ENCODE measurements at regions not wholly inside any gene's neighbourhood (a gene's known extent, or its start where the extent isn't known, plus 50 kb on each side); places are given as distances from the start of the nearest gene placed in this dataset.
A peak's percentile ranks its signal among the peaks of the same experiment; 100 is the strongest.

DNA sequence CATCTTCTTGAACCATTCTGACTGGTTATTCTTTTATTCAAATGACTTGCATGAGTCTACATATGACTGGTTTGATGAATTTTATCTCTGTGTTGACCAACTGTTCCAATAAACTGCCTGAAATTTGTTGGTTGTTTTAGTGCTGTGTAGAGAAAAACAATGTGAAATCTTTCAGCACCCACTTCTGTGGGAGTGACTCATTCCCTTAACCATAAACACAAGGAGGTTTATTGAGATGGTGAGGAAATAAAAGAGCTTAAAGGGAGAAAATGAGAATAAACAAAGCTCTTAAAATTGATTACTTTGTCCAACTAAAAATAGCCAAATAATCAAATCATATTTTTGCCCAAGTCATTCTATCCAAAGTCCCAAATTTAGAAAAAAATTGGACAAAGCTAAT lies 341.1 kb downstream of the TGFB2 start:
- DNase-seq: no peak

DNA sequence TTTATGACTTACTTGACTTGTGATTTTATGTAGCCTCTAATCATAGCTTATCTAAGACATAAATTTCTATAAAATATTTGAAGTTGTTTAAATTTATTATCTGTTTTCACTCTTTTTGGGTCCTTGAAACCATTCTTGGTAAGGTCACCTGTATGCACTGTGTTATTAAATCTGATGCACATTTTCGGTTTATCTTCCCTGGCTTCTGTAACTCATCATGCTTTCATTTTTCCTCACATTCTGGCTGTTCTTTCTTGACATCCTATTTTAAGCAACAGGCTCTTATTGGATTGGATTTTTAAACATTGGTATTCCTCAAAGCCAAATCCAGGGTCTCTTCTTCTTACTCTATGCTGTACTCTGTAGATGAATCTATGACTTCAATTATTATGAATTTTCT lies 341.6 kb downstream of the TGFB2 start:
- no peak for DNase-seq

DNA sequence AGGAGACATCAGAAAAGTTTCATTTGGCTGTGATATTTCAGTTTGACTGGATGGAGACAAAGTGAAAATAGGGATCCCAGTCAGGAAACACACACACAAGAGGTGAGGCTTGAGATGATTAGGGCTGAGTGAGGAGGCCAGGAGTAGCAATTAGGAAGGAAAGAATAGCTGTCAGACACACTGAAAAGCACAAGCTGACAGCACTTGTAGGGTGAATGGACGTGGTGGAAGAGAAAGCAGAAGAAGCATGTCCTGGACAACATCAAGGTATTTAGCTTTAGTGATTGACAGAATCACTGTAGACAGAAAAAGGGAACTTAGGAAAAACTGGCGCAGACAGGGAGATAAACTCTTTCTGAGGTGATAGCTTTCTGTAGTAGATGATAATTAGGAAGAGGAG lies 347.7 kb downstream of the TGFB2 start:
- peak; percentile 10 for DNase-seq

DNA sequence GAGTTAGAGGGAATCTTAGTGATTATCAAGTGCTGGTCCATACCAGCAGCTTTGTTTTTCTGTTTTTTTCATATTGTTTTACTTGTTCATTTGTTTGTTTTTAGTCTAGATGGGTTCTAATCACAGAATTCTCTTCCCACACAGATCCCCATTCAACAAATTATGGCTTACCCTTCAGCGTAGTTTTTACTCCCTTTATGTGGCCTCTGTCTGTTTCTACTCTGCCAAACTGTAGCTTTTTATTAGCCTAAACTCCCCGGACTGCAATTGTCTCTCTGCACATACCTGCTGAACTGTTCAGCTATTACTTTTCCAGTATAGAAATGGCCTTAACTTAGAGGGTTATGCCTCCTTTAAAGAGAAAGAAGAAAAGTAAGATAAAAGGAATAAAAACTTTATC lies 348.5 kb downstream of the TGFB2 start:
- no peak for DNase-seq

DNA sequence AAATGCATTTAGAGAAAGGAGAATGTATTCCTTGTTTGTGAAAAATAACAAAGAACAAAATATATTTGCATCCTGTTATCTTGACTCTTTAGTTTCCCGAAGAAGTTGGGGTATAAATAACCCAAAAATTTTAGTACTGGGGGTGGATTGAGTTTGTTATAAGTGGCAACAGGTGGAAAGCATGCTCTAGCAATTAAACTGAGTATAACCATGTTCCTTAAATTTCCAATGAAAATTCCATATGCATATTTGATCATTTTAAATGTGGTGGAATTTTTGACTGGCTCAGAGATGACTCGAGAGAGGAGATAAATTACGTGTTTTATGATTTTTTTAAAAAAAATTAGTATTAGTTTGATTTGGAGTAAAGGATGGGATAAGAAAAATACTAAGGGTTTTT lies 348.9 kb downstream of the TGFB2 start:
- DNase-seq: no peak

DNA sequence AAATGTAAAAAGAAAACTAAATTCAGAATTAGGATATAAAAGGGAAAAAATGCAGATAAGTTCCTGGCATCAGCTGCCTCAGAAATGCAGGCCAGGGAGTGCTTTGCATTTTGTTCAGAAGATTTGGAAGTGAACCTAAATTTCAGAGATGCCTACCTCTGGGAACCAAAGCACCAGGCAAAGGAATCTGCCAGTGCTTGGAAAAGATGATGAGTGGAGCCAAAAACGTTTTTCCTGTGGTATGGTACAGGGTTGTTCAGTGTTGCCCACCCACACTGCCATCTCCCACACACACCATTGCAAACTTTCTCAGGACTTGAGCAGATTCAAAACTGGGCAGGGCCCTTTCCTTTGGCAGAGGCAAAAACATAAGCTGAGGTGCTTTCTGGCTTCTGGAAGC lies 349.5 kb downstream of the TGFB2 start:
- no peak for DNase-seq

DNA sequence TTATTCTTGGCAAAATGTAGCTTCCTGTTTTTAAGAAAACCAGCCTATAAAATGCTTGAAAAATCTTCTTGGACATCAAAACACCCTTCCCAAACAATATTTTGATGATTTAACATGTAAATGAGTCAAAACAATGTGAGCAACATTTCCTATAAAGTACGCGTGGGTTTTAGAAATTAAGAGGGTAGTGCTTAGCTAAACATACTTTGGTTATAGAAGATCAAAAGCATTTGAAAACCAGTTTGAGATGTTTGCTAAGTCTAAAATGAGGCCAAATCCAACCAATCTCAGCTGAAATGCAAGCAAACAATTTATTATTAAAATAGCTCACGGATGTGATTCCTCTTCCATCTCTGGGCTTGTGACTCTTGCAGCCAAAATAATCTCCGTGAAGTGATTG lies 350.4 kb downstream of the TGFB2 start:
- DNase-seq: no peak

DNA sequence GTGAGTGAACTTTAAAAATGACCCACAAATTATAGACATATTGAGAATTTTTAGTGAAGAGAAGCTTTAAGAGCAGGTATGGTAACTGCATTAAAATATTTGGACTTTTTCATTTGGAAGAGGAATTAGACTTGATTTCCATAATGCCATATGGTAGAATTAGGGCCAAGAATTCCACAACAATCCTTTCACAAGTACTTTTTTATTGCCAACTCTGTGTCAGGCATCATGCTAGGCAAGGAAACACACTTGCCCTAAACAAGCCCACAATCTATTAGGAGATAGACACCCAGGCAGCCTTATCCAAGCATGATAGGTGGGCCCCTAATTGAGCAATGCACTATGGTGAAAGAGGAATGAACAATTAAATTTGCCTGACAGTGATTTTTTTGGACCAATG lies 353.0 kb downstream of the TGFB2 start:
- DNase-seq: no peak

DNA sequence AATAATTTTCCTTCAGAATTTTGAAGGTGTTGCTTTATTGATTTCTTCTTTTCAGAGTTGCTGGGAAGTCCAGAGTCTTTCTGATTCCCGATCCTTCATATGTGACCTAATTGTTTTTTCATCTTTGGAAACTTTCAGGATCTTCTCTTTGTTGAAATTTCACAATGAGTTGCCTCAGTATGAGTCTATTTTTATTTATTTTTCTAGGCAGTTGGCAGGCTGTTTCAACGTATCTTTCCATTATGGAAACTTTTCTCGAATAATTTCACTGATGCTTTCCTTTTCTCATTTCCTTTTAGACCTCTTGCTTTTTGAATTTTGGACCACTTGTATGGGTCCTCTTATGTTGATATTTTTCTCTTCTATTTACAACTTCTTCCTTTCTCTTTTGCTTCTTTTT lies 354.3 kb downstream of the TGFB2 start:
- DNase-seq: no peak

DNA sequence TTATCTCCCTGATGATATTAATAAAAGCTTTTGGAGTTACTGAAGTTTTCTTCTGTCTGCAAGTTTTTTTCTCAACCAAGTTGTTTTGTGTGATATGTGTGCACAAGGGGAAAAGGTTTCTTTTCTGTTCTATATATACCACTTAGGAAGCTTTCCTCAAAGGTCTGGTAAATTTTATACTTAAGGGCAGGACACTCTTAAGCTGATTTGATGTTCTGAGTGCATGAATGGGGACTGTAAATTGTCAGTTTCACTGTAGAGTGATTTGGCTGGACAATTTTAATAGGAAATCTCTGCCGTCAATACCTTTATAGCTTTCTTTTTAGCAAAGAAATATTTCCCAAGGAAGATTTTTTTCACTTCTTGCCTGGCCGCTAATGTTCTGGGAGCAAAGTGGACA lies 354.7 kb downstream of the TGFB2 start:
- DNase-seq: no peak

DNA sequence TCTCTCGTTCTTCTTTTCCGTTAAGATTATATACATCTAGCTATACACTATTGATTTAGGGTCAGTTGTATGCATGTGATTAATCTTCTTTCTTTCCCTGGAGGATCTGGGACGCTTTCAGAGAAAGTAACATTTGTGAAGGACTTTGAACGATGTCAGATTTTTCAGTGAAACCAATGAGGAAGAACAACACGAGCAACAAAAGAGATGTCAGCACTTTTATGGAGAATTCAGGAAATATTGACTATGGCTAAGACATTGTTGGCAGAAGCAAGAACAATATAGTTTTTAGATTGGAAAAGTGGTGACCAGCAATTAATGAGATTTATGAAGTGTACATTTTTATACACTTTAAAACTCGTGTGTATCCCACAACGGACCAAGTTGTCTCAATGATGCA lies 355.5 kb downstream of the TGFB2 start:
- DNase-seq: no peak

DNA sequence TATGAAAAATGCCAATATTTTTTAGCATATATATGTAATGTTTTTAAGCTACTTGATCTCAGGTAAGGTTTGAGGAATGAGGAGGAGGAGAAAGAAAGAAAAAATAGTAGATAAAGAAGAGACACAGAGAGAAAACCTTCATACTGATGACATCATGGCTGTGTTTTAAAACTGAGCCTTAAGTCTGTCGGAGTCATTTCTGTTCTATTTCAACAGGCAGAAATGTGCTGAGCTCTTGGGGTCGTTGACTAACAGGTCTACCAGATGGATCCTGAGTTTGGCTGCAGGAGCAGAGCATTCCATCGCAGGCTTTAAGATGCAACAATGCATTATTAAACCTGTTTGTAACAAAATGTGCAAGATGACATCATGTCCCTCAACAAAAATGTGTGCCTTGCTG lies 356.0 kb downstream of the TGFB2 start:
- DNase-seq: no peak

DNA sequence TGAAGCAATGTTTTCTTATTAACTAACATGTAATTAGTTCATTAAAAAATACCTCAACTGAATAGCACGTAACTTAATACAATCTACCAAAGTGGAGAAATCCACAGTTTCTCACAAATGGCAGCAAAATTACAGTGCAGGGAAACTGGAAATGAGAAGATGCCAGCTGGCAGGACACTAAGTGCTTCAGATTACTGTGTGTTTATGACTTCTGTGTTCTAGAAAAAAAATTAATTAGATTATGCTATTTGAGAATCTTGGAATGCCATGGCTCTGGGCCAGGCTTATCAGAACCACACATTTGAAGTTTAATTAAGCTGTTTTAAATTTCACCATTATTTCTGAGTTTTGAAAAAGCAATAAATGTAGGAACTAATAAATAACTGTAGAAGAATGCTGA lies 357.6 kb downstream of the TGFB2 start:
- no peak for DNase-seq

DNA sequence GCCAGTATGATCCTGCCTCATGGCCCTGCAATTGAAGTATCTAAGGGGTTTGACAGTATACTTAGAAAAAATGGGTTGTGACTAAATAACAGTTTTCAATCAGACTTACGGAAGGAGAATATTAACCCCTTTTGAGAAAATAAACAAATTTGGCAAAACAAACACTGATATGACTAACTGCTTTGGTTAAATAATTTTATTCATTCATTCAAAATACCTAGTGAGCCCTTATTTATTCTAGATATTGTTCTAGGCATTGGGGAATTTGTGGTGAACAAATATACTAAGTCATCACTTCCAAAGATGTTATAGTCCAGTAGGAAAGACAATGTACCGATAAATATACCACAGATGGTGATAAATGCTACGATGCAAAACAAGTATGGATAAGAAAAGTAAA lies 358.7 kb downstream of the TGFB2 start:
- no peak for DNase-seq

DNA sequence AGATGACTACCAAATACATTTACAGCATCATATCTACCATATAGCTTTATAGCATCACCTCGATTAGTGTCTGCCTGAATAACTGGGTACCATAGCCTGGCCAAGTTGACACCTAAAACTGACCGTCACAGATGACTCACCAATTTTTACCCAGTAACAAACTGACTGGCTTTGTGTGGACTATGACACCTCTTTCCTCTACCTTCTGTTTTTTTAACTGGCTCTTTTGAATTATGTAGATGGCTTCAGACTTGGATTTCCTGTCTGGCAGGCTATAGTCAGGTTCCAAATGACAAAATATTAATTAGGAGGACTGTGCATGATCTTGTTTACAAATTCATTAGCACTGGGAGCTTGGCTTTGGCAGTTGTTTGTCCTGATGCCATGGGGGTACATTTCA lies 360.3 kb downstream of the TGFB2 start:
- DNase-seq: no peak

DNA sequence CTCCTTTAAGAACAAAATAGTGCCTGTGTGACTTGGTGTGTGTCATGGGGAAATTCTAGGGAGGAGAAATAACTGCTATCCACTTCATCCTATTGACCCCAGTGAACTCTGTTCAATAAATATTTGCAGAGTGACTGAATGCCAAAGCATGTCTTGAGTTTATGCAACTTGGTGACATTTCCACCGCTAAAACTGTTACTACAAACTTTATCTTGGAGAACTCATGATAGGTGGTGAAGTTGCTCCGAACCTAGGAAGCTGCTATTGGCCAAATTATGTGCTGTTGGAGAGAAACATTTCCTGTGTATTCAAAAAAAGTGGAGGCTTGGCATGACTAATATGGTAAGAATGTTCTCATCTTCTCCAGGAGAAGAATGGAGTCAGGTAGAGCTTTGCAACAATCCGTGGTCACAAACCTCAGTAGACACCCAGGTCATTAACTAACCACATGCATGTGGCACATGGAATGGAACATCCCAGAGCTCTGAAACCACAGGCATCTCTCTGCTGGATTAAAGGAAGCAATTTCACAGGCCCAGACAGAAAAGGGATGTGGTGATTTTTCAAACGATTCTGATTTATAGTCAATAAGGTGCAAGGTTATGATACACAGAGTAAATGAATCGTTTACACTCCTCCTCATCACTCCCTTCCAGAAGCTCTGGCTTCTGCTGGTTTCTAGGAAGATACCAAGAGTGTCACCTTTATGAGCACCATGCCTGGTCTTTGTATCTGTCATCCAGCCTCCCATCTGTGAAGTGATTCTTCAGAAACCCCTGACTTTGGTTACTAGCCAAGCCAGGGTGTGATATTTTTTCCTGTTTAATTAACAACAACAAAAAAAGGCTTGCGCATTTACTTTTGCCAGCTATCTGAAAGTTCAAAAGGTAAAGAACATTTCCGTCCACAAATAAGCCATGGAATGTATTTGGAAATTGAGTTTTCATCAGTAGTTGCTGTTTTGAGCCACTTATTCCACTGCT lies 361.1 kb downstream of the TGFB2 start:
- peak; percentile 10 for DNase-seq

DNA sequence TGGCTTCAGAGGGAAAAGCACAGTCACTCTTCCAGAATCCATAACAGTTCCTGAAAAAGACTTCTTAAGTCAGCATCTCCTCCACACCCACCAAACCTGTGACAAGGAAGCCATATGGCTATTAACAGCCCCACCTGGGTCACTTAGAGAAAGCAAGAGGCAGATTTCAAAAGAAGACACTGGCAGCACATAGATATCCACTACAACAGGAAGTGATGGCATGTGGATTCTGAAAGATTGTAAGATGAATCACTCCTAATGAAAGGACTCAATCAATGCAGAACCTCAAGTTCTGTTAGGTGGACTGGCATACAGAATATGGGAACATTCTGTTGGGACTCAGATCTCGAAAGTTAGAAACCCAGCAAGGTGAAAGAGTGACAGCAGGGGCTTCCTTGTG lies 365.9 kb downstream of the TGFB2 start:
- DNase-seq: no peak

DNA sequence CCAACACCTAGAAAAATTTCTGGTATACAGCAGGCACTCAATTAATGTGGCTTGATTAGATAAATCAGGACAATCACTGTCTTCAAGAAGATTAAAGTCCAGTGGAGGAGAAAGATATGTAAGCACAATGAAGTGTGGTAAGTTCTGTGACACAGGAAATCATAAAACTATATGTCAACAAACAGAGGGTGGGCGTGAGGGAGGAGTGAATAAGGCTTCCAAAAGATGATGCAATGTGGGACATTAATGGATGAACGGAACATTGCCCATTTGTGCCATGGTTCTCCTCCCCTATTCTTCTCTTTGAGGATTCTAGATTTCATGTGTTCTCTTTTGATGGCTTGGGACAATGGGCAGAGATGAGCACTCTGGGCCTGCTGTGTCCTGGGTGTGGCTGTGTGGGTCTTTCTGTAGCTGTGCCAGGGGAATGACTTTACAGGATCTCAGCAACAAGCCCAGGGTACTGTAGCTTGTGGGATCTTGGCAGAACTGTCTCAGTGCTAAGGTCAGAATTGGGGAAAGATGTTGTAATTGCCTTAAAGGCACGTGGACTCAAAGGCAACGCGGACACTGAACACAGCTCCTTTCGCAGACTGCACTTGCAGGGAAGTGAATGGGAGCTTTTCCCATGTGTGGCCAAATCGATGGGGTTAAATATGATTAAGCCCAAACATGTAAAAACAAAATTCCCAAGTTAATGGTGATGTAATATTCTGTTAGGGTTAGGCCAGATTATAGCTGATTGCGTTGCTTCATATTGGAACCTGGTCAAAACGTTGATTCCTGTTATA lies 366.9 kb downstream of the TGFB2 start:
- no peak for DNase-seq

DNA sequence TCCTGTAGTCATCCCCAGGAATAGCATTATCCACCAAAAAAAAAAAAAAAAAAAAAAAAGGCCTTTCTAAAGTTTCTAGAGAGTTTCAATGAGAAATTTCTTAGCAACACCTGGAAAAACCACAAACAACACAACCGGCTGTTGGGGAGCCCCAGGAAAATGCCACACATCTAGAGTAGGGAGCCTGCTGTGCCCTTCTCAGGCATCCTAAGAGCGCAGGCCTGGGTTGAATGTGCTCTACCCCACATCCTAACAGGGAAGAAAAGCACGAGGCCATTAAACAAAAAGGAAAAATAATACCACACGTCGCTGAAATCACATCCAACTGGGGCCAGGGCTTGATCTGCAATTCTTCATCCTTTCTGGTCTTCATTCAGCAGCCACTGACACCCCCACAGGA lies 367.5 kb downstream of the TGFB2 start:
- DNase-seq: no peak

DNA sequence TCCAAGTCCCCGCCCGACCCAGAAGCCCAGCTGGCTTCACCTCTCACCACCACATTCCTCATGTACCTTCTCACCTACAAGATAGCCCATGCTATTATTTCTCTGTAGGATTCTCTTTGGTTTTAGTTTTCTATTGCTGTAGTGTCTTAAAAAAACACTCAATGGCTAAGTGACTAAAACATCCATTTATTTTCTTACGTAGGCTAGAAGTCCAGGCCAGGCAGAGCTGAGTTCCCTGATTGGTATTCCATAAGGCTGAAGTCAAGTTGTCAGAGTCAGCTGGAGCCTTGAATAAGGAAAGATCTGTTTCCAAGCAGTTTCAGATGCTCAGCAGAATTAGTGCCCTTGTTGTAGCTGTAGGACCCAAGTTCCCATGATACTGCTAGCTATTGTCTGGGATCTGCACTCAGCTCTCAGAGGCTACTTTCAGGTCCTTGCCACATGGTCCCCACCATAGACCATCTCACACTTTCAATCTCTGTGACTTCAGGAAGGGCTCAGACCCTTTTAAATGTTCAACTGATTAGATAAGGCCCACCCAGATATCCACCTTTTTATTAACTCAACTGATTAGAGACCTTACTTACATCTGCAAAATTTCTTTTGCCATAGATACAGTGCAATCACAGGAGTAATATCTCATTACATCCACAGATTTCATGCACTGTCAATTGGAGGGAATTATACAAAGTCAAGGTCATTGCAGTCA lies 371.0 kb downstream of the TGFB2 start:
- DNase-seq: no peak

DNA sequence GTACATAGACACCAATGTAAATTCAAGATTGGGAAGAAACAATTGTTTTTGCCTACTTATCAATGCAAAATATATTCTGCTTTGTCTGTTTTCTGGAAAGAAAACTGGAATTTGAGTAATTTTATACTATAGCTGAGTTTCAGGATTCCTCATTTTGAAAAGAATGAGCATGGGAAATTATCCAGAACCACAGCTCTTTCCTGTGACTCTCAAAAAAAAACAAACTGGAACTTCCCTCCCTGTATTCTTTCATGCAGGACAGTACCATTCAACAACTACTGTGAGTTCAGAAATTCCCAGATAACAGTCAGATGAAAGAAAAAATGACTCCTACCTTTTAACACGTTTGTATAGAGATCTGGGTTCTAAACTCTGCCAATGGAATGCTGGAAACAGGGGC lies 372.4 kb downstream of the TGFB2 start:
- no peak for DNase-seq

DNA sequence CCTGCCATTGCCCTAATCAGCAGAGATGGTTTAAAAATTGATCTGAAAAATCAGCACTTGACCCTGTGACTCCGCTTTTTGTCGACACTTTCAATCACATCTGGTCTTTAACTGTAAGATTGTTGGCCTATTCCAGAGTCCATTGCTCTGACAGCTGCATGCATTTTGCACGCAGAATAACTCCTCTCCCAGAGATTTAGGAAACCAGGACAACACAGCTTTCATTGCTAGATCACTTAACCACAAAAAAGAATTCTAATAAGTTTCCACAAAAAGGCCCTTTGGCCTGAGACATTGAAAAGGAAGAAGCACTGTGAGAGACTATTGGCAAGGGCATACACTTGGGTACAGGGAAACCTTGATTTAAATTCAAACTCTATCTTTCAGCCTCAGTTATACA lies 373.1 kb downstream of the TGFB2 start:
- DNase-seq: no peak

DNA sequence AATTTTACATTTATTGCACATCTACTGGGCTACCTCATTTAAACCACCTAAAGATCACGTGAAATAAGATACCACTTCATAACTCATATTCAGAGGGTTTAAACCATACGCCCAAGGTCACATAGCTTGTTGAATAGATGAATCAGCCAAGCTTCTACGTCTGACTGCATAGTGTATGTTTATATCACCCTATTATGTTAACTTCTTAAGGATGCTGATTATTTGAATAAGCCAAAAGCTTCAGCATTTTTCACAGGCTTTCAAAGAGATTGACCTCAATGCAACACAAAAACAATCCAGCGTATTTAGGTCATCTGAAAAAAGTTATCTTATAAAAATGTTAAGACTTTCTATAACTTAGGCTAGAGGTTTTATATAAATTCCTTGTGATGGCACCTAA lies 373.8 kb downstream of the TGFB2 start:
- DNase-seq: no peak
